Mammary epithelial cell (primary cell): ENCODE measurements at regions not wholly inside any gene's neighbourhood (a gene's known extent, or its start where the extent isn't known, plus 50 kb on each side); places are given as distances from the start of the nearest gene placed in this dataset.

ENCODE experiments used
- CTCF ChIP-seq, 2 donors: IDR thresholded peaks in 1 of 2; conservative IDR thresholded peaks in 1 of 2; 2 replicates each; pipeline ENCODE4 v1.5.1; 2011 to 2012; ENCODE audit warnings: inconsistent platforms in 2 of 2, low read length in 2 of 2, mild to moderate bottlenecking in 2 of 2, control low read depth in 1 of 2, low read depth in 1 of 2; ENCODE audit not compliant: insufficient read depth in 1 of 2; ENCODE audit errors: extremely low read depth in 1 of 2
- EZH2 ChIP-seq: IDR thresholded peaks from 2 replicates; pipeline ENCODE4 v1.6.1; 2012; ENCODE audit warnings: low read length, inconsistent platforms, borderline replicate concordance

- TF ChIP-seq CTCF (conservative IDR thresholded peaks at IDR 0.05 in 1 of 2, IDR thresholded peaks at IDR 0.05 in 1 of 2; ENCODE audit: extremely low read depth in 1 of 2, insufficient read depth in 1 of 2, low read depth in 1 of 2, low read length in 2 of 2) = no peak
- no peak for TF ChIP-seq EZH2
Observed at GRCh38 chr2:18721038-18721922, 131.9 kb upstream of the NT5C1B start.
